ENCODE measurements at regions not wholly inside any gene's neighbourhood (a gene's known extent, or its start where the extent isn't known, plus 50 kb on each side); places are given as distances from the start of the nearest gene placed in this dataset.

DNA sequence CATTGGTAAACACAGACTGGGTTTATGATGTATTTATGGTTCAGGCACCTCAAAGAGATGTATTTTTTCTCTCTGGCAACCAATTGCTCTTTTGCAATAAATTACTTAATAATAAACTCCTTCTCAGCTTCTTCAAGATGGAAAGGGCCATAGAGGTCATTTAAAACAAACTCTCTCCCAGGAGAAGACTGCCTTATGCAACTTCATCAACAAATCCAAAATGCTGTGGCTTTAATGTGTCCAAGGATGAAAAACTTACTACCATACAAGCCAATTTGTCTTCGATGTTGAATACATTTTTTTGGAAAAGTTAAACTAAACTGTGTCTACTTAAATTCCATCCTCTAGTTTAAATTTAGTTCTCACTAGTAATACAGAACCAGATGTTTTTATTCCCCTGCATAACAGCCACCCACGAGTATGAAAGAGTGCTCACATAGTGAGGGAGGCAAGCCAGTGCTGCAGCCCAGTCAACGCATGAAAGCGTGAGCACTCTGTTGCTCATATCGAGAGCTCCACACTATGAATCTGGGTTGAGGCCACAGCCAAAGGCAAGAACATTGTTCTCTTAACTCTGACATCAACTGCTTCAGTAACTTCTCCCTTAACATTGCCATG is 761.3 kb upstream of the GRM7 start:
- no peaks in the 10 kb centered on the region for H3K36me3 ChIP-seq (ENCODE audit: control insufficient read depth in 2 of 2, extremely low read depth in 1 of 2, insufficient read depth in 2 of 2, low read length in 2 of 2)
- intact Hi-C loops (cut with micrococcal nuclease) (no loop called here), dilution Hi-C loops (cut with MboI; ENCODE audit: extremely low pct_ligation_motif_present, low sequenced_read_pairs) (no loop called here)
- CTCF ChIA-PET, result no interaction called here
- TF ChIP-seq GATA2 (IDR thresholded peaks at IDR 0.05; ENCODE audit: insufficient read depth, insufficient read length, low read depth, low read length) (no peak), FOS (IDR thresholded peaks at IDR 0.05; ENCODE audit: borderline replicate concordance, insufficient read depth, low read length) (no peak), EZH2 (IDR thresholded peaks at IDR 0.05; ENCODE audit: borderline replicate concordance, low read depth, low read length, severe bottlenecking) (no peak)
- H3K27me3 ChIP-seq (ENCODE audit: control insufficient read depth in 2 of 2, insufficient read depth in 2 of 2, low read length in 2 of 2), result no peaks in the 10 kb centered on the region
- H3K4me3 ChIP-seq (replicated peaks in 1 of 3; ENCODE audit: insufficient read depth in 1 of 3, low read depth in 1 of 3, low read length in 3 of 3), result no peak overlapping the region
- H3K4me2 ChIP-seq (ENCODE audit: insufficient read depth, low read length), result no peak overlapping the region
- no peaks in the 10 kb centered on the region for H3K9me1 ChIP-seq (replicated peaks; ENCODE audit: control insufficient read depth, extremely low read depth, insufficient read depth, low read length)
- no peaks in the 10 kb centered on the region for H3K9me3 ChIP-seq (replicated peaks; ENCODE audit: control insufficient read depth, insufficient read depth, low read length)
- FAIRE-seq (no peak), DNase-seq (ENCODE audit: low read depth, low spot score) (no peak)
- BruUV-seq (replicated peaks), result no TSS peak
- no peaks in the 10 kb centered on the region for H3K79me2 ChIP-seq (ENCODE audit: control insufficient read depth, insufficient read depth, low read length)
- H3K4me1 ChIP-seq (ENCODE audit: control insufficient read depth, extremely low read depth, insufficient read depth, low read length), result no peaks in the 10 kb centered on the region
- no peak overlapping the region for H3K9ac ChIP-seq (replicated peaks; ENCODE audit: extremely low read depth, insufficient read depth, low read length)
- H3K27ac ChIP-seq (ENCODE audit: insufficient read depth, low read depth, low read length), result no peak overlapping the region
- POLR2A ChIA-PET, result no interaction called here
- H4K20me1 ChIP-seq (replicated peaks; ENCODE audit: control insufficient read depth, extremely low read depth, insufficient read depth, low read length), result no peaks in the 10 kb centered on the region
- H2AFZ ChIP-seq (ENCODE audit: low read depth, low read length), result no peak overlapping the region

DNA sequence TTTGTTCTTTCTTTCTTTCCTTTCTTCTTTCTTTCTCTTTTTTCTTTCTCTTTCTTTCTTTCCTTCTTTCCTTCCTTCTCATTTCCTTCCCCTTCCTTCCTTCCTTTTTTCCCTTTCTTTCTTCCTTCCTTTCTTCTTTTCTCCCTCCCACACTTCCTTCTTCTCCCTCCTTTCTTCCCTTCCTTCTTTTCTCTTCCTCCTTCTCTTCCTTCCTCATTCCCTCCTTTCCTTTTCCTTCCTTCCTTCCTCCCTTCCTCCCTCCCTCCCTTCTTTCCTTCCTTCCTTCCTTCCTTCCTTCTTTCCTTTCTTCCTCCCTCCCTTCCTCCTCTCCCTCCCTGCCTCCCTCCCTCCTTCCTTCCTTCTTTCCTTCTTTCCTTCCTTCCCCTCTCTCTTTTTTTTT is 755.7 kb upstream of the GRM7 start:
- CTCF ChIA-PET, result no interaction called here
- Histone ChIP-seq H4K20me1 (replicated peaks; ENCODE audit: control insufficient read depth, extremely low read depth, insufficient read depth, low read length) (no peaks in the 10 kb centered on the region), H2AFZ (ENCODE audit: low read depth, low read length) (no peak overlapping the region), H3K79me2 (ENCODE audit: control insufficient read depth, insufficient read depth, low read length) (no peaks in the 10 kb centered on the region), H3K9me3 (replicated peaks; ENCODE audit: control insufficient read depth, insufficient read depth, low read length) (peaks cover 2% of the 10 kb centered on the region), H3K9me1 (replicated peaks; ENCODE audit: control insufficient read depth, extremely low read depth, insufficient read depth, low read length) (no peaks in the 10 kb centered on the region), H3K27ac (ENCODE audit: insufficient read depth, low read depth, low read length) (no peak overlapping the region), H3K9ac (replicated peaks; ENCODE audit: extremely low read depth, insufficient read depth, low read length) (no peak overlapping the region), H3K4me3 (replicated peaks in 1 of 3; ENCODE audit: insufficient read depth in 1 of 3, low read depth in 1 of 3, low read length in 3 of 3) (no peak overlapping the region), H3K4me1 (ENCODE audit: control insufficient read depth, extremely low read depth, insufficient read depth, low read length) (no peaks in the 10 kb centered on the region), H3K36me3 (ENCODE audit: control insufficient read depth in 2 of 2, extremely low read depth in 1 of 2, insufficient read depth in 2 of 2, low read length in 2 of 2) (no peaks in the 10 kb centered on the region), H3K4me2 (ENCODE audit: insufficient read depth, low read length) (no peak overlapping the region), H3K27me3 (ENCODE audit: control insufficient read depth in 2 of 2, insufficient read depth in 2 of 2, low read length in 2 of 2) (no peaks in the 10 kb centered on the region)
- POLR2A ChIA-PET, result no interaction called here
- dilution Hi-C loops (cut with MboI; ENCODE audit: extremely low pct_ligation_motif_present, low sequenced_read_pairs) (no loop called here), intact Hi-C loops (cut with micrococcal nuclease) (no loop called here)
- BruUV-seq (replicated peaks), result no TSS peak
- TF ChIP-seq EZH2 (IDR thresholded peaks at IDR 0.05; ENCODE audit: borderline replicate concordance, low read depth, low read length, severe bottlenecking) (no peak), POLR2AphosphoS5 (IDR thresholded peaks at IDR 0.05; ENCODE audit: insufficient read depth, low read depth, low read length) (no peak), JUN (IDR thresholded peaks at IDR 0.05; ENCODE audit: borderline replicate concordance, insufficient read depth, insufficient read length, low read depth) (no peak), POLR2A (IDR thresholded peaks at IDR 0.05; ENCODE audit: low read depth, low read length) (no peak), CTCF (IDR thresholded peaks at IDR 0.05; ENCODE audit: extremely low read depth in 1 of 2, insufficient read depth in 1 of 2, low read depth in 1 of 2, low read length in 2 of 2) (no peak), FOS (IDR thresholded peaks at IDR 0.05; ENCODE audit: borderline replicate concordance, insufficient read depth, low read length) (no peak), MAX (IDR thresholded peaks at IDR 0.05; ENCODE audit: insufficient read depth, insufficient read length) (no peak), MYC (IDR thresholded peaks at IDR 0.05; ENCODE audit: low read depth, low read length) (no peak)
- FAIRE-seq (no peak), DNase-seq (ENCODE audit: low read depth, low spot score) (no peak)

All from endothelial cell of umbilical vein (primary cell).